DOHH2 (cell line): ENCODE measurements at regions not wholly inside any gene's neighbourhood (a gene's known extent, or its start where the extent isn't known, plus 50 kb on each side); places are given as distances from the start of the nearest gene placed in this dataset.

Source experiments
- EZH2phosphoT487 ChIP-seq: fragments of 200-600 bp; sonication (generic); IDR thresholded peaks from 2 replicates; pipeline ENCODE4 v1.6.1; 2017; ENCODE audit warnings: borderline replicate concordance, mild to moderate bottlenecking, antibody characterized with exemption, low read length, moderate library complexity, mixed read lengths
- TF ChIP-seq, protein P1 (sequence below): fragments of 200-600 bp; sonication (generic); IDR thresholded peaks from one replicate; pipeline ENCODE4 v1.5.1; 2014; ENCODE audit warnings: antibody characterized with exemption, mild to moderate bottlenecking, low read depth, low read length; ENCODE audit not compliant: poor library complexity, severe bottlenecking

DNA sequence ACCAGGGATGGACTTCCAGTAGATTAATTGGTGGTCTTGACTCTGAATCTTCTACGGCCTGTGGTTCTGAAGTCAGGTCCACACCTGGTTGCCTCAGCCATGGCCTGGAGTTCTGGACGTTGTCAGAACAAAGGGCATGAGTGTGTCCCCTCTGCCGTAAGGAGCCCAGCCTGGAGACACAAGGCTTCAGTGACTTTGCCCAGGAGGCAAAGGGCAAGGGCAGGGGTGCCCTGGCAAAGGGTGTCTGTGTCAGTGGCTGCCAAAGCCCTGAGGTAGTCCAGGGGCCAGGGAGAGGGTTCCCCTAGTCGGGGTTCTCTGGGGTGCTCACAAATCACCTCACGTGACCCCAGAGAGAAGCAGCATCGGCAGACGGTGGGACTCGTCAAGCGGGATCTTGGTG, 273.2 kb upstream of the ZNF32 start:
- TF ChIP-seq, protein P1, sequence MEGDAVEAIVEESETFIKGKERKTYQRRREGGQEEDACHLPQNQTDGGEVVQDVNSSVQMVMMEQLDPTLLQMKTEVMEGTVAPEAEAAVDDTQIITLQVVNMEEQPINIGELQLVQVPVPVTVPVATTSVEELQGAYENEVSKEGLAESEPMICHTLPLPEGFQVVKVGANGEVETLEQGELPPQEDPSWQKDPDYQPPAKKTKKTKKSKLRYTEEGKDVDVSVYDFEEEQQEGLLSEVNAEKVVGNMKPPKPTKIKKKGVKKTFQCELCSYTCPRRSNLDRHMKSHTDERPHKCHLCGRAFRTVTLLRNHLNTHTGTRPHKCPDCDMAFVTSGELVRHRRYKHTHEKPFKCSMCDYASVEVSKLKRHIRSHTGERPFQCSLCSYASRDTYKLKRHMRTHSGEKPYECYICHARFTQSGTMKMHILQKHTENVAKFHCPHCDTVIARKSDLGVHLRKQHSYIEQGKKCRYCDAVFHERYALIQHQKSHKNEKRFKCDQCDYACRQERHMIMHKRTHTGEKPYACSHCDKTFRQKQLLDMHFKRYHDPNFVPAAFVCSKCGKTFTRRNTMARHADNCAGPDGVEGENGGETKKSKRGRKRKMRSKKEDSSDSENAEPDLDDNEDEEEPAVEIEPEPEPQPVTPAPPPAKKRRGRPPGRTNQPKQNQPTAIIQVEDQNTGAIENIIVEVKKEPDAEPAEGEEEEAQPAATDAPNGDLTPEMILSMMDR: no peak
- no peak for TF ChIP-seq EZH2phosphoT487
